ENCODE measurements at regions not wholly inside any gene's neighbourhood (a gene's known extent, or its start where the extent isn't known, plus 50 kb on each side); places are given as distances from the start of the nearest gene placed in this dataset.

GRCh38 chr13:67635754-67636153, 405.6 kb upstream of the PCDH9 start:
- TF ChIP-seq CTCF (IDR thresholded peaks at IDR 0.05) (no peak), POLR2A (IDR thresholded peaks at IDR 0.05) (no peak)

All from heart left ventricle (tissue), 13 donors.